ENCODE measurements at regions not wholly inside any gene's neighbourhood (a gene's known extent, or its start where the extent isn't known, plus 50 kb on each side); places are given as distances from the start of the nearest gene placed in this dataset.
"Not testable (repeated sequence)": the region's sequence is repeated elsewhere in the genome, so short reads cannot be mapped to it uniquely, and the experiment has no call there.

DNA sequence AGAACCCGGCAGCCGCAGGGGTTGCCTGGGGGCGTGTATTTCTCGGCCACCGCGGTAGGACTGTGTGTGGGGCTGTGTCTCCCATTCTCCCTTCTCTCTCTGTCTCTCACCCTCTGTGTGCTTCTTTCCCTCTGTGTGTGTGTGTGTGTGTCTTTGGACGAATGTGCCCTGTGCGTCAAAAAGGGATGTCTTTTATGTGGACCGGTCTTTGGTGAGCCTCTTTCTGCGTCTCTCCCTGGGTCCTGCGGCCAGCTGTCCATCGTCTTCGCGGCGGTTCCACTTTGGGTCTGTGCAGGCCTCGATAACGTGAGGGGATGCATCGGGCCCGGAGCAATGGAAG lies 692.1 kb downstream of the KCNJ18 start:
- not testable (repeated sequence) for H3K27me3 ChIP-seq (ENCODE audit: insufficient read depth, low read depth, low read length); H3K27ac ChIP-seq (ENCODE audit: low read length); H3K9me3 ChIP-seq (ENCODE audit: low read length); H4K20me1 ChIP-seq (ENCODE audit: insufficient read depth); H3K4me3 ChIP-seq (ENCODE audit: low read length); H3K36me3 ChIP-seq (ENCODE audit: insufficient read depth, low read length); H3F3A ChIP-seq (ENCODE audit: insufficient read depth, low read length, poor library complexity, severe bottlenecking); H3K9me2 ChIP-seq (ENCODE audit: insufficient read depth, low read length); H3K4me2 ChIP-seq (ENCODE audit: low read length); H3K9ac ChIP-seq (ENCODE audit: low read length); H3K79me2 ChIP-seq (replicated peaks; ENCODE audit: insufficient read depth, low read length); H2AFZ ChIP-seq (ENCODE audit: low read depth, low read length)

DNA sequence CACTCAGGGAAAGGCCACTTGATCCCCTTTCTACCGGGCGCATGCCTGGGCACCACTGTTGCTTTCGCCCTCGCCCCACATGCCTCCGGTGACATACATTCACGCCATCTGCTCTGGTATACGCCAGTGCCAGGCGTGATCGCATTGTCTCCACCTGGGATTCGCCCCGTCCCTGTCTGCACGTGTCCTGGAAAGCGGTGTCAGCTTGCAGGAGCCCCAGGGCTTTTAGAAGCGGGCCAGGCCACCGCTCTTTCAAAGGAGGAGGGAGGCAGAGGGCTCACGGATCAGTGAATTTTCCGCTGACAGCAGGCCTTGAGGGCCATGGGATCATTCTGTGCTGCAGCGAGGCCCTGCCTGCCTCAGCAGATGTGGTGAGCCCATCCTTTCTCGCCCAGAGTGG lies 706.1 kb downstream of the KCNJ18 start:
- H3K9ac ChIP-seq (ENCODE audit: low read length); H3F3A ChIP-seq (ENCODE audit: insufficient read depth, low read length, poor library complexity, severe bottlenecking); H4K20me1 ChIP-seq (ENCODE audit: insufficient read depth); H3K27ac ChIP-seq (ENCODE audit: low read length); H3K9me3 ChIP-seq (ENCODE audit: low read length); H3K4me3 ChIP-seq (ENCODE audit: low read length); H3K79me2 ChIP-seq (replicated peaks; ENCODE audit: insufficient read depth, low read length); H3K27me3 ChIP-seq (ENCODE audit: insufficient read depth, low read depth, low read length); H3K4me2 ChIP-seq (ENCODE audit: low read length); H3K36me3 ChIP-seq (ENCODE audit: insufficient read depth, low read length); H2AFZ ChIP-seq (ENCODE audit: low read depth, low read length); H3K9me2 ChIP-seq (ENCODE audit: insufficient read depth, low read length): not testable (repeated sequence)

DNA sequence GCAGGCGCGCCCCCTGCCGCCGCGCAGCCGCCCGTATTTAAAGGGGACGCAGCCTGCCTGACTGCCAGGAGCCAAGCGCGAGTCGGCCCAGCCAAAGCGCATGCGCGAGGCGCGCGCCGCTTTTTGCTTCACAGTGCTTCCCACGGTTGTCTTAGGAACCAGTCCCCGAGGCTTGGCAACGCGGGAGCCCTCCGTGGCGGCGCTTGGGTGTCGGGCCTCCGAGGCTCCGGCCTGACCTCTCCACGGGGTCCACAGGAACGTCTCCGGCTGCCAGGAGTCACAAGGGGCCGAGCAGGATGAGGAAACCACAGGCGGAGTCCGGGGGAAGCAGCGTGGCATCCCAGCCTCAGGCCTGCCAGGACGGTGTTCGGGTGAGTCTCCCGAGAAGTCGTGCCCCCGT lies 706.7 kb downstream of the KCNJ18 start:
- H3K4me3 ChIP-seq (ENCODE audit: low read length); H3K36me3 ChIP-seq (ENCODE audit: insufficient read depth, low read length); H3F3A ChIP-seq (ENCODE audit: insufficient read depth, low read length, poor library complexity, severe bottlenecking); H3K9me2 ChIP-seq (ENCODE audit: insufficient read depth, low read length); H3K27me3 ChIP-seq (ENCODE audit: insufficient read depth, low read depth, low read length); H3K9ac ChIP-seq (ENCODE audit: low read length); H3K27ac ChIP-seq (ENCODE audit: low read length); H3K79me2 ChIP-seq (replicated peaks; ENCODE audit: insufficient read depth, low read length); H4K20me1 ChIP-seq (ENCODE audit: insufficient read depth); H3K4me2 ChIP-seq (ENCODE audit: low read length); H3K9me3 ChIP-seq (ENCODE audit: low read length); H2AFZ ChIP-seq (ENCODE audit: low read depth, low read length): not testable (repeated sequence)

DNA sequence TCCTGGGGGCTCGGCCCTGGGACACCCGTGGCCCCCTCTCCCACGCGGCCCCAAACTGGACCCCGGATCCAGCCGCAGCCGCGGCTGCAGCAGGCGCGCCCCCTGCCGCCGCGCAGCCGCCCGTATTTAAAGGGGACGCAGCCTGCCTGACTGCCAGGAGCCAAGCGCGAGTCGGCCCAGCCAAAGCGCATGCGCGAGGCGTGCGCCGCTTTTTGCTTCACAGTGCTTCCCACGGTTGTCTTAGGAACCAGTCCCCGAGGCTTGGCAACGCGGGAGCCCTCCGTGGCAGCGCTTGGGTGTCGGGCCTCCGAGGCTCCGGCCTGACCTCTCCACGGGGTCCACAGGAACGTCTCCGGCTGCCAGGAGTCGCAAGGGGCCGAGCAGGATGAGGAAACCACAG lies 712.8 kb downstream of the KCNJ18 start:
- H3K79me2 ChIP-seq (replicated peaks; ENCODE audit: insufficient read depth, low read length); H3K9me3 ChIP-seq (ENCODE audit: low read length); H3K36me3 ChIP-seq (ENCODE audit: insufficient read depth, low read length); H3K9ac ChIP-seq (ENCODE audit: low read length); H3F3A ChIP-seq (ENCODE audit: insufficient read depth, low read length, poor library complexity, severe bottlenecking); H3K27ac ChIP-seq (ENCODE audit: low read length); H4K20me1 ChIP-seq (ENCODE audit: insufficient read depth); H2AFZ ChIP-seq (ENCODE audit: low read depth, low read length); H3K4me2 ChIP-seq (ENCODE audit: low read length); H3K4me3 ChIP-seq (ENCODE audit: low read length); H3K27me3 ChIP-seq (ENCODE audit: insufficient read depth, low read depth, low read length); H3K9me2 ChIP-seq (ENCODE audit: insufficient read depth, low read length): not testable (repeated sequence)

DNA sequence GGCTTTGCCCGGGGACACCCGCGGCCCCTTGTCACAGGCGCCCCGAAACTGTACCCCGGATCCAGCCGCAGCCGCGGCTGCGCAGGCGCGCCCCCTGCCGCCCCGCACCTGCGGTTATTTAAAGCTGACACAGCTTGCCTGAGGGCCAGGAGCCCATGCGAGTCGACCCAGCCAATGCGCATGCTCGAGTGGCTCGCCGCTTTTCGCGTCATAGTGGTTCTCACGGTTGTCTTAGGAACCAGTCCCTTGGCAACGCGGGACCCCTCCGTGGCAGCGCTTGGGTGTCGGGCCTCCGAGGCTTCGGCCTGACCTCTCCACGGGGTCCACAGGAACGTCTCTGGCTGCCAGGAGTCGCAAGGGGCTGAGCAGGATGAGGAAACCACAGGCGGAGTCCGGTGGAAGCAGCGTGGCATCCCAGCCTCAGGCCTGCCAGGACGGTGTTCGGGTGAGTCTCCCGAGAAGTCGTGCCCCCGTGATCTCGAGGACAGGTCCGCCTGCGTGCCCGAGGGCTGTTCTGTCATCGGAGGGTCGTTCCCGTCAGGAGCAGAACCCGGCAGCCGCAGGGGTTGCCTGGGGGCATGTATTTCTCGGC lies 716.9 kb downstream of the KCNJ18 start:
- H3K9ac ChIP-seq (ENCODE audit: low read length), result no peak overlapping the region
- TF ChIP-seq MXI1 (conservative IDR thresholded peaks at IDR 0.05; ENCODE audit: poor library complexity, severe bottlenecking), result no peak
- TF ChIP-seq, protein P1, sequence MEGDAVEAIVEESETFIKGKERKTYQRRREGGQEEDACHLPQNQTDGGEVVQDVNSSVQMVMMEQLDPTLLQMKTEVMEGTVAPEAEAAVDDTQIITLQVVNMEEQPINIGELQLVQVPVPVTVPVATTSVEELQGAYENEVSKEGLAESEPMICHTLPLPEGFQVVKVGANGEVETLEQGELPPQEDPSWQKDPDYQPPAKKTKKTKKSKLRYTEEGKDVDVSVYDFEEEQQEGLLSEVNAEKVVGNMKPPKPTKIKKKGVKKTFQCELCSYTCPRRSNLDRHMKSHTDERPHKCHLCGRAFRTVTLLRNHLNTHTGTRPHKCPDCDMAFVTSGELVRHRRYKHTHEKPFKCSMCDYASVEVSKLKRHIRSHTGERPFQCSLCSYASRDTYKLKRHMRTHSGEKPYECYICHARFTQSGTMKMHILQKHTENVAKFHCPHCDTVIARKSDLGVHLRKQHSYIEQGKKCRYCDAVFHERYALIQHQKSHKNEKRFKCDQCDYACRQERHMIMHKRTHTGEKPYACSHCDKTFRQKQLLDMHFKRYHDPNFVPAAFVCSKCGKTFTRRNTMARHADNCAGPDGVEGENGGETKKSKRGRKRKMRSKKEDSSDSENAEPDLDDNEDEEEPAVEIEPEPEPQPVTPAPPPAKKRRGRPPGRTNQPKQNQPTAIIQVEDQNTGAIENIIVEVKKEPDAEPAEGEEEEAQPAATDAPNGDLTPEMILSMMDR (IDR thresholded peaks at IDR 0.05; ENCODE audit: poor library complexity, severe bottlenecking), result no peak
- TF ChIP-seq POLR2AphosphoS5 (IDR thresholded peaks at IDR 0.05), result no peak
- TF ChIP-seq TAF1 (IDR thresholded peaks at IDR 0.05; ENCODE audit: low read depth), result no peak
- TF ChIP-seq SMC3 (conservative IDR thresholded peaks at IDR 0.05; ENCODE audit: poor library complexity), result no peak
- TF ChIP-seq EP300 (conservative IDR thresholded peaks at IDR 0.05; ENCODE audit: poor library complexity, severe bottlenecking), result no peak
- no peak for TF ChIP-seq RAD21 (conservative IDR thresholded peaks at IDR 0.05)
- TF ChIP-seq, protein P2, sequence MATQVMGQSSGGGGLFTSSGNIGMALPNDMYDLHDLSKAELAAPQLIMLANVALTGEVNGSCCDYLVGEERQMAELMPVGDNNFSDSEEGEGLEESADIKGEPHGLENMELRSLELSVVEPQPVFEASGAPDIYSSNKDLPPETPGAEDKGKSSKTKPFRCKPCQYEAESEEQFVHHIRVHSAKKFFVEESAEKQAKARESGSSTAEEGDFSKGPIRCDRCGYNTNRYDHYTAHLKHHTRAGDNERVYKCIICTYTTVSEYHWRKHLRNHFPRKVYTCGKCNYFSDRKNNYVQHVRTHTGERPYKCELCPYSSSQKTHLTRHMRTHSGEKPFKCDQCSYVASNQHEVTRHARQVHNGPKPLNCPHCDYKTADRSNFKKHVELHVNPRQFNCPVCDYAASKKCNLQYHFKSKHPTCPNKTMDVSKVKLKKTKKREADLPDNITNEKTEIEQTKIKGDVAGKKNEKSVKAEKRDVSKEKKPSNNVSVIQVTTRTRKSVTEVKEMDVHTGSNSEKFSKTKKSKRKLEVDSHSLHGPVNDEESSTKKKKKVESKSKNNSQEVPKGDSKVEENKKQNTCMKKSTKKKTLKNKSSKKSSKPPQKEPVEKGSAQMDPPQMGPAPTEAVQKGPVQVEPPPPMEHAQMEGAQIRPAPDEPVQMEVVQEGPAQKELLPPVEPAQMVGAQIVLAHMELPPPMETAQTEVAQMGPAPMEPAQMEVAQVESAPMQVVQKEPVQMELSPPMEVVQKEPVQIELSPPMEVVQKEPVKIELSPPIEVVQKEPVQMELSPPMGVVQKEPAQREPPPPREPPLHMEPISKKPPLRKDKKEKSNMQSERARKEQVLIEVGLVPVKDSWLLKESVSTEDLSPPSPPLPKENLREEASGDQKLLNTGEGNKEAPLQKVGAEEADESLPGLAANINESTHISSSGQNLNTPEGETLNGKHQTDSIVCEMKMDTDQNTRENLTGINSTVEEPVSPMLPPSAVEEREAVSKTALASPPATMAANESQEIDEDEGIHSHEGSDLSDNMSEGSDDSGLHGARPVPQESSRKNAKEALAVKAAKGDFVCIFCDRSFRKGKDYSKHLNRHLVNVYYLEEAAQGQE (IDR thresholded peaks at IDR 0.05; ENCODE audit: borderline replicate concordance), result no peak
- no peak for TF ChIP-seq EZH2 (IDR thresholded peaks at IDR 0.05; ENCODE audit: borderline replicate concordance, insufficient read depth, low read length, poor library complexity, severe bottlenecking)

More for the DNA sequence above, 716.9 kb downstream of the KCNJ18 start:
- Histone ChIP-seq H4K20me1 (ENCODE audit: insufficient read depth) (no peaks in the 10 kb centered on the region), H3K4me2 (ENCODE audit: low read length) (no peak overlapping the region), H3K27me3 (ENCODE audit: insufficient read depth, low read depth, low read length) (no peaks in the 10 kb centered on the region), H3K27ac (ENCODE audit: low read length) (no peak overlapping the region), H2AFZ (ENCODE audit: low read depth, low read length) (no peak overlapping the region), H3K9me2 (ENCODE audit: insufficient read depth, low read length) (no peaks in the 10 kb centered on the region), H3K9me3 (ENCODE audit: low read length) (no peaks in the 10 kb centered on the region), H3F3A (ENCODE audit: insufficient read depth, low read length, poor library complexity, severe bottlenecking) (no peaks in the 10 kb centered on the region), H3K36me3 (ENCODE audit: insufficient read depth, low read length) (no peaks in the 10 kb centered on the region), H3K79me2 (replicated peaks; ENCODE audit: insufficient read depth, low read length) (no peaks in the 10 kb centered on the region), H3K4me3 (ENCODE audit: low read length) (no peak overlapping the region)
